Left ventricle myocardium inferior (tissue), 1 donor: ENCODE measurements at regions not wholly inside any gene's neighbourhood (a gene's known extent, or its start where the extent isn't known, plus 50 kb on each side); places are given as distances from the start of the nearest gene placed in this dataset.

Experiments used
- DNase-seq: peaks from one replicate; pipeline ENCODE4 v3.0.0-alpha.2; 2020
- H3K27ac ChIP-seq: fragments of 200-600 bp; replicated peaks from 2 replicates; pipeline ENCODE4 v1.8.0; 2021
- H3K27me3 ChIP-seq: fragments of 200-600 bp; 2 replicates; pipeline ENCODE4 v1.8.0; 2021; ENCODE audit warnings: low read depth
- H3K36me3 ChIP-seq: fragments of 200-600 bp; 2 replicates; pipeline ENCODE4 v1.8.0; 2021
- H3K4me1 ChIP-seq: fragments of 200-600 bp; 2 replicates; pipeline ENCODE4 v1.8.0; 2021
- H3K4me3 ChIP-seq: fragments of 200-600 bp; 2 replicates; pipeline ENCODE4 v1.8.0; 2021; ENCODE audit warnings: mild to moderate bottlenecking, moderate library complexity
- H3K9me3 ChIP-seq: fragments of 200-600 bp; replicated peaks from 2 replicates; pipeline ENCODE4 v1.8.0; 2021
- CTCF ChIP-seq: fragments of 200-600 bp; IDR thresholded peaks from 2 replicates; pipeline ENCODE4 v1.8.0; 2021; ENCODE audit warnings: antibody characterized with exemption, mild to moderate bottlenecking, borderline replicate concordance
- intact Hi-C: fragments of 100-400 bp; cut with micrococcal nuclease; formaldehyde crosslinking; loops from one replicate; pipeline ENCODE4 v1.11.0; 2022
- donor health status: DM: no; HTN: yes; CAD: no; lungs with severe emphysema.

GRCh38 chr6:91462241-91462640, 875.4 kb upstream of the MAP3K7 start:
- no peak for TF ChIP-seq CTCF
- intact Hi-C loops = no loop called here

GRCh38 chr6:91453224-91453878, 866.5 kb upstream of the MAP3K7 start:
- TF ChIP-seq CTCF = no peak
- DNase-seq = no peak
- no peaks in the 10 kb centered on the region for H3K9me3 ChIP-seq
- no peak overlapping the region for H3K27ac ChIP-seq
- H3K27me3 ChIP-seq = no peaks in the 10 kb centered on the region
- no peaks in the 10 kb centered on the region for H3K36me3 ChIP-seq
- intact Hi-C loops = no loop called here
- H3K4me1 ChIP-seq = no peaks in the 10 kb centered on the region
- H3K4me3 ChIP-seq = no peak overlapping the region

More at GRCh38 chr6:91462241-91462640, 875.4 kb upstream of the MAP3K7 start:
- Histone ChIP-seq H3K27me3 (no peaks in the 10 kb centered on the region), H3K9me3 (no peaks in the 10 kb centered on the region), H3K4me3 (no peak overlapping the region), H3K27ac (no peak overlapping the region), H3K36me3 (no peaks in the 10 kb centered on the region), H3K4me1 (no peaks in the 10 kb centered on the region)
- no peak for DNase-seq

- Histone ChIP-seq H3K9me3 (no peaks in the 10 kb centered on the region), H3K4me1 (no peaks in the 10 kb centered on the region), H3K27ac (no peak overlapping the region), H3K4me3 (no peak overlapping the region), H3K27me3 (no peaks in the 10 kb centered on the region), H3K36me3 (no peaks in the 10 kb centered on the region)
- no peak for DNase-seq
- no peak for TF ChIP-seq CTCF
- intact Hi-C loops = no loop called here
Measured at GRCh38 chr6:91449539-91449938, 862.7 kb upstream of the MAP3K7 start.

- Histone ChIP-seq H3K27me3 (no peaks in the 10 kb centered on the region), H3K27ac (no peak overlapping the region), H3K4me1 (no peaks in the 10 kb centered on the region), H3K9me3 (no peaks in the 10 kb centered on the region), H3K36me3 (no peaks in the 10 kb centered on the region), H3K4me3 (no peak overlapping the region)
- no peak for TF ChIP-seq CTCF
- DNase-seq = no peak
- intact Hi-C loops = no loop called here
Measured at GRCh38 chr6:91447530-91448254, 860.8 kb upstream of the MAP3K7 start.

- Histone ChIP-seq H3K36me3 (no peaks in the 10 kb centered on the region), H3K27ac (no peak overlapping the region), H3K4me3 (no peak overlapping the region), H3K9me3 (no peaks in the 10 kb centered on the region), H3K27me3 (no peaks in the 10 kb centered on the region), H3K4me1 (no peaks in the 10 kb centered on the region)
- intact Hi-C loops = no loop called here
- no peak for TF ChIP-seq CTCF
- DNase-seq = no peak
Measured at GRCh38 chr6:91447081-91447480, 860.2 kb upstream of the MAP3K7 start.
